ENCODE measurements at regions not wholly inside any gene's neighbourhood (a gene's known extent, or its start where the extent isn't known, plus 50 kb on each side); places are given as distances from the start of the nearest gene placed in this dataset.

DNA sequence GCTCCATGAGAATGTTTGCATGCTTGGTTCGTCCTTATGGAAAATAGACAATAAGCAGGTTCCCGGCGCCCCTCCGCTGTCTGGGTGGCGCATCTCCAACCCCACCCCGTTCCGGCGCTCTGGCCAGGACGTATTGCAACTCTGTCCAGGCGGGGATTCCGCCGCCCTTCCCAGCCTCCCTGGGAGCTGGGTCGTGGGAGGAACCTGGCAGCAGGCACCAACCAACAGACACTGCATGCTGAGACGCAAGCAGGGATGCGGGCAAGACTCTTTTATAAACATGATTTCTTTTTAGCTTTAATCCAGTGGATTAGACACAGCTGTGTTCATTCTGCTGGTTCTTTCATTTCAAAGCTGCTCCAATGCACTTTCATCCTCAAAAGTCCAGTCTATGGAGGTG lies 240.2 kb downstream of the SH3BP4 start:
- H3K4me2 ChIP-seq (ENCODE audit: low read length): no peak overlapping the region
- no peaks in the 10 kb centered on the region for H3K4me1 ChIP-seq (ENCODE audit: control insufficient read depth in 1 of 2, insufficient read depth in 2 of 2, low read length in 2 of 2)
- H2BK5ac ChIP-seq (ENCODE audit: low read depth, low read length, poor library complexity): no peak overlapping the region
- no peak overlapping the region for H3K23ac ChIP-seq (ENCODE audit: low read length)
- H3K18ac ChIP-seq (ENCODE audit: low read length): no peak overlapping the region
- H3K4me3 ChIP-seq (ENCODE audit: low read depth, low read length): peak overlapping the region; percentile 31
- H2AFZ ChIP-seq (ENCODE audit: insufficient read depth, low read length, poor library complexity): no peak overlapping the region
- no peaks in the 10 kb centered on the region for H3K27me3 ChIP-seq (ENCODE audit: insufficient read depth, low read length)
- H2BK12ac ChIP-seq (ENCODE audit: low read length): no peak overlapping the region
- no peak overlapping the region for H4K91ac ChIP-seq (ENCODE audit: low read depth, low read length)
- H3K4ac ChIP-seq (ENCODE audit: low read depth, low read length): no peak overlapping the region
- no peaks in the 10 kb centered on the region for H3K36me3 ChIP-seq (ENCODE audit: control insufficient read depth in 1 of 2, insufficient read depth in 2 of 2, low read length in 2 of 2)
- no peak overlapping the region for H4K12ac ChIP-seq (ENCODE audit: low read depth, low read length)
- H3K27ac ChIP-seq (ENCODE audit: low read depth, low read length): no peak overlapping the region
- no peak overlapping the region for H3K14ac ChIP-seq (ENCODE audit: low read length)
- no CpG with 5 or more reads among the region's 15 CpGs for WGBS (ENCODE audit: extremely low coverage, insufficient coverage, insufficient read length)
- no peaks in the 10 kb centered on the region for H3K79me2 ChIP-seq (ENCODE audit: control insufficient read depth, insufficient read depth, low read length, poor library complexity)
- peaks cover 4% of the 10 kb centered on the region for H3K9me3 ChIP-seq (ENCODE audit: insufficient read depth, low read depth, low read length)
- no peak overlapping the region for H2BK120ac ChIP-seq (ENCODE audit: insufficient read depth, low read length, poor library complexity)
- no peak for DNase-seq
- no peaks in the 10 kb centered on the region for H3K79me1 ChIP-seq (ENCODE audit: low read length)
- H3K9ac ChIP-seq (ENCODE audit: low read length): no peak overlapping the region
- no peak overlapping the region for H4K8ac ChIP-seq (ENCODE audit: low read depth, low read length)
- no peak overlapping the region for H2AK5ac ChIP-seq (ENCODE audit: low read length)

DNA sequence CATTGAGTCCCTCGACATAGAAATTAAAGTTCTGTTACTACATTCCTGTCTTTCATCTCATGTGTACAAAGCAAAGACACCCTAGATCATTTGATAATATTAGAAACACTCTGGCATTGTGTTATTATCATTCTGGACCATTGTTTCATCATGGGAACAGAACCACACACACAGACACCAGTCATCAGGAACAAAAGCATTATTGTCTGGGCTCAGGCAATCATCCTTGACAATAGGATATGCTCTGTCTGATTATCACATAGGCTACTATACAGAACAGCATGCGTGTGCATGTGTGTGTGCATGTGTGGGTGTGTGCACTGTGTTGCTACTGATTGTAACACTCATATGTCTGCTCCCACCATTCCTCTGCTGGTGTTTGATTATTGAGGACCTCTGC lies 242.5 kb downstream of the SH3BP4 start:
- H4K12ac ChIP-seq (ENCODE audit: low read depth, low read length): no peak overlapping the region
- H3K27ac ChIP-seq (ENCODE audit: low read depth, low read length): no peak overlapping the region
- peaks cover 2% of the 10 kb centered on the region for H3K9me3 ChIP-seq (ENCODE audit: insufficient read depth, low read depth, low read length)
- no peak overlapping the region for H3K23ac ChIP-seq (ENCODE audit: low read length)
- no peaks in the 10 kb centered on the region for H3K4me1 ChIP-seq (ENCODE audit: control insufficient read depth in 1 of 2, insufficient read depth in 2 of 2, low read length in 2 of 2)
- H3K4me2 ChIP-seq (ENCODE audit: low read length): no peak overlapping the region
- DNase-seq: no peak
- no peak overlapping the region for H3K4me3 ChIP-seq (ENCODE audit: low read depth, low read length)
- H3K27me3 ChIP-seq (ENCODE audit: insufficient read depth, low read length): no peaks in the 10 kb centered on the region
- H3K9ac ChIP-seq (ENCODE audit: low read length): no peak overlapping the region
- no peak overlapping the region for H3K14ac ChIP-seq (ENCODE audit: low read length)
- H3K79me1 ChIP-seq (ENCODE audit: low read length): no peaks in the 10 kb centered on the region
- H3K36me3 ChIP-seq (ENCODE audit: control insufficient read depth in 1 of 2, insufficient read depth in 2 of 2, low read length in 2 of 2): no peaks in the 10 kb centered on the region
- H2AFZ ChIP-seq (ENCODE audit: insufficient read depth, low read length, poor library complexity): no peak overlapping the region
- H4K91ac ChIP-seq (ENCODE audit: low read depth, low read length): no peak overlapping the region
- H2BK12ac ChIP-seq (ENCODE audit: low read length): no peak overlapping the region
- no peak overlapping the region for H2AK5ac ChIP-seq (ENCODE audit: low read length)
- no peaks in the 10 kb centered on the region for H3K79me2 ChIP-seq (ENCODE audit: control insufficient read depth, insufficient read depth, low read length, poor library complexity)
- no peak overlapping the region for H4K8ac ChIP-seq (ENCODE audit: low read depth, low read length)
- H2BK120ac ChIP-seq (ENCODE audit: insufficient read depth, low read length, poor library complexity): no peak overlapping the region
- H3K18ac ChIP-seq (ENCODE audit: low read length): no peak overlapping the region
- no CpG with 5 or more reads among the region's 2 CpGs for WGBS (ENCODE audit: extremely low coverage, insufficient coverage, insufficient read length)
- no peak overlapping the region for H2BK5ac ChIP-seq (ENCODE audit: low read depth, low read length, poor library complexity)
- H3K4ac ChIP-seq (ENCODE audit: low read depth, low read length): no peak overlapping the region

DNA sequence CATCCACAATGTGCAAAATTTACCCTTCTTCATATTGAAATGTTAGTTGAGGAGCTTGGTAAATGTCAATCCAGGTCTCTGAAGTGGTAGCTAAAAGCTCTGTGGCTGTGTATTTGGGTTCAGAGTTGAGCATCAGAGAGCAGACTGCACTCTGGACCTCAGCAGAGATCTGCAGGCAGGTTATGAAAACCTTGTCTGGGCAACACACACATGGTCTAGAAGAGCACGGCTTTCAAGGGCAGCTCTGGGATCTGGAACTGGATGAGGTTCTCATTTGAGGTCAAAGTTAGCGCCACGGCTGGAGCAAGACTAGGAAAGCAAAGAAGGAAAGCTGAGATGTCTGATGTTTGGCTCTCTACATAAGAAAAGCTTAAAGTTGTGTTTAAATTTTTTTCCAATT lies 243.0 kb downstream of the SH3BP4 start:
- Histone ChIP-seq H2AK5ac (ENCODE audit: low read length) (no peak overlapping the region), H4K12ac (ENCODE audit: low read depth, low read length) (no peak overlapping the region), H4K8ac (ENCODE audit: low read depth, low read length) (no peak overlapping the region), H3K23ac (ENCODE audit: low read length) (no peak overlapping the region), H4K91ac (ENCODE audit: low read depth, low read length) (no peak overlapping the region), H2BK120ac (ENCODE audit: insufficient read depth, low read length, poor library complexity) (no peak overlapping the region), H3K79me1 (ENCODE audit: low read length) (no peaks in the 10 kb centered on the region), H3K9me3 (ENCODE audit: insufficient read depth, low read depth, low read length) (peaks cover 2% of the 10 kb centered on the region), H3K79me2 (ENCODE audit: control insufficient read depth, insufficient read depth, low read length, poor library complexity) (no peaks in the 10 kb centered on the region), H3K27me3 (ENCODE audit: insufficient read depth, low read length) (no peaks in the 10 kb centered on the region), H3K4me3 (ENCODE audit: low read depth, low read length) (no peak overlapping the region), H3K4me1 (ENCODE audit: control insufficient read depth in 1 of 2, insufficient read depth in 2 of 2, low read length in 2 of 2) (no peaks in the 10 kb centered on the region), H2BK5ac (ENCODE audit: low read depth, low read length, poor library complexity) (no peak overlapping the region), H2BK12ac (ENCODE audit: low read length) (no peak overlapping the region), H3K27ac (ENCODE audit: low read depth, low read length) (no peak overlapping the region), H3K9ac (ENCODE audit: low read length) (no peak overlapping the region), H3K4ac (ENCODE audit: low read depth, low read length) (no peak overlapping the region), H3K18ac (ENCODE audit: low read length) (no peak overlapping the region), H2AFZ (ENCODE audit: insufficient read depth, low read length, poor library complexity) (no peak overlapping the region), H3K4me2 (ENCODE audit: low read length) (no peak overlapping the region), H3K14ac (ENCODE audit: low read length) (no peak overlapping the region), H3K36me3 (ENCODE audit: control insufficient read depth in 1 of 2, insufficient read depth in 2 of 2, low read length in 2 of 2) (no peaks in the 10 kb centered on the region)
- no CpG with 5 or more reads among the region's 3 CpGs for WGBS (ENCODE audit: extremely low coverage, insufficient coverage, insufficient read length)
- DNase-seq: no peak

DNA sequence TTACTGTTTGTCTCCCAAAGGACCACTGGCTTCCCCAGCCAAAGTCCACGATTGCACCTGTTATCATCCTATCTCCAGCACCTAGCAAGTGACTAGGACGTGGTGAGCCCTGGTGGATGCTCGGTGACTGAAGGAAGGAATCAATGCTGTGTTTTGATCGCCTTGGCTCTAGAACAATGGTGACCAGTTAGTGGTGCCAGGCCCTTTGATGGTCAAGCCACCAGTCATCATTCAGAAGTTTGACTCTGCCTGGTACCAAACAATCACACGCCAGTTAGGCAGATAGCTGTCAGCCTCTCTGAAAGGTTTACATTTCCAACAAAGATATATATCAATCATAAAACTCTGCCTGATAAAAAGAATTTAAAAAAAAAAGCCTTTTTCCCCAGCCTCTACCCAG lies 244.1 kb downstream of the SH3BP4 start:
- H4K91ac ChIP-seq (ENCODE audit: low read depth, low read length): no peak overlapping the region
- WGBS (ENCODE audit: extremely low coverage, insufficient coverage, insufficient read length): no CpG with 5 or more reads among the region's 5 CpGs
- peaks cover 2% of the 10 kb centered on the region for H3K9me3 ChIP-seq (ENCODE audit: insufficient read depth, low read depth, low read length)
- H3K27ac ChIP-seq (ENCODE audit: low read depth, low read length): no peak overlapping the region
- H3K4ac ChIP-seq (ENCODE audit: low read depth, low read length): no peak overlapping the region
- H3K9ac ChIP-seq (ENCODE audit: low read length): no peak overlapping the region
- H3K14ac ChIP-seq (ENCODE audit: low read length): no peak overlapping the region
- no peak overlapping the region for H2AK5ac ChIP-seq (ENCODE audit: low read length)
- no peak overlapping the region for H4K8ac ChIP-seq (ENCODE audit: low read depth, low read length)
- no peaks in the 10 kb centered on the region for H3K79me2 ChIP-seq (ENCODE audit: control insufficient read depth, insufficient read depth, low read length, poor library complexity)
- H3K23ac ChIP-seq (ENCODE audit: low read length): no peak overlapping the region
- no peak overlapping the region for H2BK12ac ChIP-seq (ENCODE audit: low read length)
- no peaks in the 10 kb centered on the region for H3K79me1 ChIP-seq (ENCODE audit: low read length)
- no peak overlapping the region for H4K12ac ChIP-seq (ENCODE audit: low read depth, low read length)
- no peak overlapping the region for H3K4me2 ChIP-seq (ENCODE audit: low read length)
- no peaks in the 10 kb centered on the region for H3K36me3 ChIP-seq (ENCODE audit: control insufficient read depth in 1 of 2, insufficient read depth in 2 of 2, low read length in 2 of 2)
- no peaks in the 10 kb centered on the region for H3K27me3 ChIP-seq (ENCODE audit: insufficient read depth, low read length)
- no peak overlapping the region for H2AFZ ChIP-seq (ENCODE audit: insufficient read depth, low read length, poor library complexity)
- peaks cover 0 to 3% of the 10 kb centered on the region in 2 experiments for H3K4me1 ChIP-seq (ENCODE audit: control insufficient read depth in 1 of 2, insufficient read depth in 2 of 2, low read length in 2 of 2)
- no peak overlapping the region for H3K4me3 ChIP-seq (ENCODE audit: low read depth, low read length)
- H3K18ac ChIP-seq (ENCODE audit: low read length): no peak overlapping the region
- DNase-seq: no peak
- H2BK120ac ChIP-seq (ENCODE audit: insufficient read depth, low read length, poor library complexity): no peak overlapping the region
- no peak overlapping the region for H2BK5ac ChIP-seq (ENCODE audit: low read depth, low read length, poor library complexity)

Data from trophoblast cell (in vitro differentiated cells and primary cell).